ENCODE measurements at regions not wholly inside any gene's neighbourhood (a gene's known extent, or its start where the extent isn't known, plus 50 kb on each side); places are given as distances from the start of the nearest gene placed in this dataset.

DNA sequence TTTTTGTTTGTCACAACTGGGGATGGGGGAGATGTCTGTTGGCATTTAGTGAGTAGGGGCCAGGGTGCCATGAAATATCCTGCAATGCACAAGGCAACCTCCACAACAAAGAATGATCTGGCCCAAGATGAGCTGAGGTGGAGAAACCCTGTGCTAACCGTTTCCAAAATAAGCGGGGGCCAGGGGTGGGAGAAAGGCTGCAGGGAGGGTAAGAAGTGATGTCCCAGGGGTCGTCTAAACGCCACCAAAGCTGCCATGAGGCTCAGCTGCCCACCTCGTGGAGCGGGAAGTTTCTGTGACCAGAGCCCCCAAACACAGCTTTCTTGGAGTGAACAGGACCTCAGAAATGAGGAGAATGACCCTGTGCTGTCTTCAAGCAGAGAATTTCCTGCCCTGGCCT, 76.5 kb upstream of the CDH5 start:
- no peak for DNase-seq (ENCODE audit: low read depth in 2 of 2)

DNA sequence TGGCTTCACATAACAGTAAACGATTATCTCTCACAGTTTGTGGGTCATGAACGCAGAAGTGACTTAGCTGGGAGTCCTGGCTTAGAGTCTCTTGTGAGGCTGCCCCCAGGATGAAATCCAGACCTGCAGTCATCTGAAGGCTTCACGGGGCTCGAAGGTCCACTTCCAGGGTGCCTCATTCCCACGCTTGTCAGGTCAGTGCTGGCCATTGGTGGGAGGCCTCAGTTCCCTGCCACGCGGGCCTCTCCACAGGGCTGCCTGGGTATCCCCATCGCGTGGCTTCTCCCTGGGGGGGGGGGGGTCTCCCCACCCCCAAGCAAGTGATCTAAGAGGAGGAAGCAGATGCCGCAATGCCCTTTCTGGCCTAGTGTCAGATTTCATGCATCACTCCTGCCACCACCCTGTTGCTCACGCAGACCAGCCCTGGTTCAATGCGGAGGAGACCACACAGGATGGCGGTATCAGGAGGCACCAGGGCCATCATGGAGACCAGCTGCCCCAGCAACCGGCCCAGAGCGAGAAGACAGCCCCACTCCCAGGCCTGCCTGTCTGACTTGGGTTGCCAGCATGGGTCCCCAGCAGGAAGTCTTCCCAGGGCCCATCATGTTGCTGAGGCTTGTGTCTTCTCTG, 77.3 kb upstream of the CDH5 start:
- no peak for DNase-seq (ENCODE audit: low read depth in 2 of 2)

DNA sequence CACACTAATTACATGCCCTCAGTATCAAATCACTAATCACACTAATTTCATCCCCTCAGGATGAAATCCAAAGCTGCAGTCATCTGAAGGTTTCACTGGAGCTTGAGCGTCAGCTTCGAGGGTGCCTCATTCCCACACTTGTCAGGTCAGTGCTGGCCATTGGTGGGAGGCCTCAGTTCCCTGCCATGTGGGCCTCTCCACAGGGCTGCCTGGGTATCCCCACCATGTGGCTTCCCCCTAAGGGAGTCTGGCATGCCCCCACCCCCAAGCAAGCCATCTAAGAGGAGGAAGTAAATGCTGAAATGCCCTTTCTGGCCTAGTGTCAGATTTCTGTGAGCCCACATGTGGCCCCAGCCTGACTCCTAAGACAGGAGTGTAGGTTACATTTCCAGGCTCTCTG, 78.6 kb upstream of the CDH5 start:
- no peak for DNase-seq (ENCODE audit: low read depth in 2 of 2)

DNA sequence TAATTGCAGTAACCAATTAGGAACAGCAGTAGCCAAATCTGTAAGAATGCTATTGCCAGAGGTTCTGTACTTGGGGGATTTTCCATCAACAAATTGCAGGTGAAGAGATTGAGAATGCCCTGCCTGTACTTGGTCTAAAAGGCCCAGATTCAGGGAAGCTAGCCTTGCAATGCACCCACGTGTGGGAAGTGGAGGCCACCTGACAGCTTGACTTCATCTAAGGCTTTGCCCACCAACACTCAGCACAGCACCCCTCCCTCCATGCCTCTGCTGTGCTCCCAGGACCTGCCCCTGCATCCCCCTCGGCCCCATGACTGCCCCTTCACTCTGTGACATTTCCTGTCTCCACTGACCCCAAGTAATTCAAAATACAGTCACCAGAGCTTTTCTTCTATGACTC, 79.1 kb upstream of the CDH5 start:
- DNase-seq (ENCODE audit: low read depth in 2 of 2), result no peak

DNA sequence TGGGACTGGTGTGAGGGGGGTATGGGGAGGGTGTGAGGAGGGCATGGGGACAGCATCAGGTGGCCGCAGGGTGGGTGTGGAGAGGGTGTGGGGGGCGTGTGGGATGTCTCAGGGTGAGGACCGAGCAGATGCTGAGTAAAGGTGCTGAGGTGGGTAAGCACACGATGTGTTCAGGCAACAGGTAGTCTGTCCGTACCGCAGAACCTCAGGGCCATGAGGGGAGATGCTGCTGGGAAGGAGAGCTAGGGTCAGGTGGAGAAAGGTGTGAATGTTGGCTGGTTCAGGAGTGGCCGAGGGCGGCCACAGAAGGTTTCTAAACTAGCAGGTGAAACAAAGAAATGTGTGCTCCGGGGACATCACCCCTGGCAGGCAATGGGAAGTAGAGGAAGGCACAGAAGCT, 80.0 kb upstream of the CDH5 start:
- no peak for DNase-seq (ENCODE audit: low read depth in 2 of 2)

DNA sequence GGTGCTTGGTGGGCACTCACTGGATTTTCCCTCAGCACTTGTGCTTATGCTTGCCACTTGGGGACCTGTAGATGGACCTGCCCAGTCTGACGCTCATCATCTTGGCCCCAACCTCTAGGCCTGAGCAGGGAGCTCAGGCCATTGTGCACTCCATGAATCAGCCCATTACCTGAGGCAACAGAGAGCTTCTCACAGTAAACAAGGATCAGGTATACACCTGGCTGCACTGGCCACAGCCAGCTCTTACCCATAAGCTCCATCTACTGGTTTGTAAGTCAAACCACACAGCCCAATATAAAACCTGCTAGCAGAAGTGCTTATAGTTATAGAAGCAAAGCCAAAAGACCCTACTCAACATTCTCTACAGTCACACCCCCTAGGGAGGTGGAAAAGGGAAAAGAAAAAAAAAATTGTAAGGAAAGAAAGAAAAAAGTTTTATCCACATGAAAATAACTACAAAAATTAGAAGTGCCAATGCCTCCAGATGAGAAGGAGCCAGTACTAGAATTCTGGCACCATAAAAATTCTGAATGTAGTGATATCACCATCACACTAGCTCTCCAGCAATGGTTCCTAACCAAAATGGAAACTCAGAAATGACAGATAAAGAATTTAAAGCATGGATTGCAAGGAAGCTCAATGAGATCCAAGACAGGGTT, 87.8 kb upstream of the CDH5 start:
- no peak for DNase-seq (ENCODE audit: low read depth in 2 of 2)

DNA sequence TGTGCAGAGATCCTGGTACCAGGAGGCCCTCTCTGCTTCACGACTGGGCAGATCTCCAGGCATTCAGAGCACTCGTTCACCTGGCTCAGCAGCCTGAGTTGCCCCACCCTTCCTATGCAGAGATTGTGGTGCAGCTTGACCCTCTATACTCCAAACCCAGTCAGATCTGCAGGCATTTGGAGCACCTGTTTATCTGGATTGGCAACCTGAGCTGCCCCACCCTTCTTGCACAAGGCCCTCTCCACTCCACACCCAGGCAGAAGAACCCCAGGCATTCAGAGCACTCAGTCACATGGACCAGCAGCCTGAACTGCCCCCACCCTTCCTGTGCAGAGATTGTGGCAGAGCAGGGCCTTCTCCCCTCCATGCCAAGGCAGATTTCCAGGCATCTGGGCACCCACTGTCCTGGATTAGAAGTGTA, 88.4 kb upstream of the CDH5 start:
- DNase-seq (ENCODE audit: low read depth in 2 of 2), result no peak

DNA sequence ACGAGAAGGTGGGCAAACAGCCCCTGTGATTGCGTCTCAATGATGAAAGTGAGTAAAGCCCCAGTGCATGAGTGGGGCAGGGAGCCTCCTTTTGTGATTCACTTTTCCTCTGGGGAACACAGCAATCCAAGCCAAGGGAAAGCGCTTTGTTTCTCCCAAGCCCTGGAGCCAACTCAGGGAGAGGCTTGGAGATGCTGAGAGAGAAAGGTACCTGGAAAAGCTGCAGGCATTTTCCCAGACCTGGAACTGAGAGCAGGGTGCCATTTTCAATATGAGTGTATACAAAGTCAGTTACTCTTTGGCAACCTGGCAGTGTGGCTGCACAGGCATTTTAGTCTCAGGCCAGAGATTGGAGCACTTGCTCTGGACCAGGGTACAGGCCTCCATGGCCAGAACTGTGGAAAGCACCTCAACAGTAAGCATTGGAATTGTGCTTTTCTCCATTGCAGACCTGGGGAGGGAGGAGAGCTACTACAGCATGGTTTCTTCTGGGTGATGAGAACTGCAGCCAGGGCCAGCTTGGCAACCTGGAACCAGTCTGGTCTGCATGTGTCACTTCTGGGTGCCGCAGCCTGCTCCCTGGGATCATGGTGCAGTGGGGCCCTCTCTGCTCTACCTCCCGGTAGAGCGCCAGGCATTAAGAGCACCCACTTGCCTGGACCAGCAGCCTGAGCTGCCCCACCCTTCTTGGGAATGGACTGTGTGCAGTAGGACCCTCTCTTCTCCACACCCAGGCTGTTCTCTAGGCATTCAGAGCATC, 89.0 kb upstream of the CDH5 start:
- no peak for DNase-seq (ENCODE audit: low read depth in 2 of 2)

DNA sequence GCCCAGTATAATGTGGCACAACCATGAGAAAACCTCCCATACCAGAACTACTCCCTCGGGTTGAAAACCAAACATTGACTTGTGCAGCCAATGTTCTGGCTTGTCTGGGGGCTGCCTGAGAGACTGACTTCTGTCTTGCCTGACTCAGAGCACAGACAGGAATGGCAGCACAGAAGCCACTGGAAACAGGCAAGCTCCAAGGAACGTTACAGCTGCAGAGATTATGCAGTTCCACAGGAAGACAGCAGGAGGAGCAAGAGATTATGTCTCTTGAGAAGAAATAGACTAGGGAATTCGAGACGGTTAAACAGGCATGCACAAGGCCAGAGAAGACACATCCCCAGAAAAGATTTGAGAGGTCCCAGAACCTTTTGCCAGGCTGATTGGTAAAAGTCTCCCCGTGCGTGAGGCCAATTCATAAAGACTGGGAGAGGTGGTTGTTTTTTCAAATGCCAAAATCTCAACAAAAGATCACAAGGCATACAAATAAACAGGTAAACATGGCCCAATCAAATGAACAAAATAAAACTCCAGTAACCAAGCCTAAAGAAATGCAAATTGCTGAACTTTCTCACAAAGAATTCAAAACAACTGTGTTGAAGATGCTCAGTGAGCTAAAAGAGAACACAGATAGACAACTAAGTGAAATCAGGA, 90.6 kb upstream of the CDH5 start:
- no peak for DNase-seq (ENCODE audit: low read depth in 2 of 2)

DNA sequence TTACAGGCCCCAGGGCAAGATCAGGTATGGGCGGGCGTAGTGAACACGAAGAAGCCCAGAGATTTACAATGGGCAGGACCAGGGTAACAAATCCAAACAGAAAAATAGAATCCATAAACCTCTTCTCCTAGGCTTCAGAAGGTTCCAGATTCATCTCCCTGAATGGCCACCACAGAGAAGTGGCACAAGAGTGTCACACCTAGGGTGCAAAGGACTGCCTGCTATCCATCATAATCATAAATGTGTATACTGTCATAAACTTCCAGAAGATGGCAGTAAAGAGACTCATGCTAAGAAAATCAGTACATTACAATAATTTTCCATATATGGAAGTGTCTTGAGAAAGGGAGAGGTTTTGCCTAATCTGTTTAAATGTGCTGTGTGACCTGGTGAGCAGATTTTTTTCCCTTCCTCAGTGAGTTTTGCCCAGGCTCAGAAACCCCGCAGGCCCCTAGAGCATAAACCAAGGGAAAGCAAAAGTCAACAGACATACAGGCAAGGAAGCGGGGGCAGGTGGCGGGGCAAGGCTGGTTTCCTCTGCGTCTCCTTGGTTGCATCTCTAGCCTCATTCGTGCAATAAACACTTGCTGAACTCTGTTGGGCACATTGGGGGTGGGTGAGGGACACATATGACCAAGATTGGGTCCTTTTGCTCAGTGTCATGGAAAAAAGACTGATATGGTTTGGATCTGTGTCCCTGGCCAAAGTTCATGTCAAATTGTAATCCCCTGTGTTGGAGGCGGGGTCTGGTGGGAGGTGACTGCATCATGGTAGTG, 92.0 kb upstream of the CDH5 start:
- DNase-seq (ENCODE audit: low read depth in 2 of 2), result no peak

DNA sequence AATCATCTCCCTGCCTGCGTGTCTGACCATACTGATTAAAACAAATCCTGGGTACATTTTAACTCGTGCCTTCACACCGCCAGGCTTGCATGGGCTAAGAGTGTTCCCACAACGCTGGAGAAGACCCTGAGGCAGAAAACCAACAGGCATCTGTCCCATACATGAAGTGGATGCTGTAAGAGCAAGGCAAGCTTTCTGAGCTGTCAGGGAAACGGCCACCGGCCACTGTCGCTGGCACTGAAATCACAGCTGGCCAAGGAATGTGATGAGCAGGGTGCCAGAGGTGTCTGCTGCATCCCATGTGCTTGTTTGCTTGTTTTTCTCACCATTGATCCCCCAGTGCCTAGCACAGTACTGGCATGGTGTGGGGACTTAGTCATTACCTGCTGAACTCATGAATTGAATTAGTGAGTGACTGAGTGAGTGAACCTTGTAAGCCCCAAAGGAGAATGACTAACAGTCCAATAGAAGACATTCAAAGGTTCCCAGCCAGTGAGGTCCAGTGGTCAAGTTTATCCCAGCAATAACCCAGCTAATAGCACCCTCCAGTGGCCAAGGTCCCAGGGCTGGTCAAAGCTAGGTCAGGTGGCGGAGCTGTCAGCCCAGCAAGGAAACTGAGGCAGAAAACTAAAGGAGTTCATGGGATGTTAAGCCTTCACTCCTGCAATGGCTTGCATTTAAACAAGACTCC, 92.7 kb upstream of the CDH5 start:
- DNase-seq (ENCODE audit: low read depth in 2 of 2), result no peak

DNA sequence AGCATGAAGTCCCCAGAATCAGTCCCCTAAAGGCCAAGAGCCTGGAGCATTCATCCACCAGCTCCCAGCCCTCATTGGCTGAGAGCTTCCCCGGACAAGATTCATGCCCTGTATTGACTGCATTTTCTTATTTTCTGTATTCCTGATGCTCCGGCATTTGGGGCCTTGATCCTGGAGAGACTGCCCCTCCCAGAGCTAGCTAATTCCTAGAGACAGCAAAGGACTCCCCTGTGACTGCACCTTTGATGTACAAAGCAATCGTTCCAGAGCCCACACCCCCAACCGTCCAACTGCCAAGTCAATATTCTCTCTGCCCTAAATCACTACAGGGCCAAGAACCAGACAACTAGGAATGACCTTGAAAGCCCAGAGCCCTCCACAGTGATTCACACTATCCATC, 93.4 kb upstream of the CDH5 start:
- no peak for DNase-seq (ENCODE audit: low read depth in 2 of 2)

DNA sequence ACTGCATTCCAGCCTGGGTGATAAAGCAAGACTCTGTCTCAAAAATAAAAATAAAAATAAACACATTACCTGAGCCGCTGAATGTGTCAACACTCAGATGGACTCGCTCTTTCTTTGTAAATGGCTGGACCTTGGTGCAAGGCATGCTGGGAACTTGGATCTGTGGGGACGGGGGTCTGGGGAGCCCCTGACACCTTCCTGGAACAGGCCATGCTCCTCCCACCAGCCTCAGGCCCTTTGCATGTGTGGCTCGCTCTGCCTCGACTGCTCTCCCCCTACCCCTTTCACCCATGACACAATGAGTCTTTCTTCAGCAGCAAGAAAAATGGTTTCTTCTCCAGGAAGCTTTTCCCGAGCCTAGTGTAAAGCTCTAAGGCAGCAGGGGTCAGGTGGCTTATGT, 94.0 kb upstream of the CDH5 start:
- DNase-seq (ENCODE audit: low read depth in 2 of 2), result no peak

DNA sequence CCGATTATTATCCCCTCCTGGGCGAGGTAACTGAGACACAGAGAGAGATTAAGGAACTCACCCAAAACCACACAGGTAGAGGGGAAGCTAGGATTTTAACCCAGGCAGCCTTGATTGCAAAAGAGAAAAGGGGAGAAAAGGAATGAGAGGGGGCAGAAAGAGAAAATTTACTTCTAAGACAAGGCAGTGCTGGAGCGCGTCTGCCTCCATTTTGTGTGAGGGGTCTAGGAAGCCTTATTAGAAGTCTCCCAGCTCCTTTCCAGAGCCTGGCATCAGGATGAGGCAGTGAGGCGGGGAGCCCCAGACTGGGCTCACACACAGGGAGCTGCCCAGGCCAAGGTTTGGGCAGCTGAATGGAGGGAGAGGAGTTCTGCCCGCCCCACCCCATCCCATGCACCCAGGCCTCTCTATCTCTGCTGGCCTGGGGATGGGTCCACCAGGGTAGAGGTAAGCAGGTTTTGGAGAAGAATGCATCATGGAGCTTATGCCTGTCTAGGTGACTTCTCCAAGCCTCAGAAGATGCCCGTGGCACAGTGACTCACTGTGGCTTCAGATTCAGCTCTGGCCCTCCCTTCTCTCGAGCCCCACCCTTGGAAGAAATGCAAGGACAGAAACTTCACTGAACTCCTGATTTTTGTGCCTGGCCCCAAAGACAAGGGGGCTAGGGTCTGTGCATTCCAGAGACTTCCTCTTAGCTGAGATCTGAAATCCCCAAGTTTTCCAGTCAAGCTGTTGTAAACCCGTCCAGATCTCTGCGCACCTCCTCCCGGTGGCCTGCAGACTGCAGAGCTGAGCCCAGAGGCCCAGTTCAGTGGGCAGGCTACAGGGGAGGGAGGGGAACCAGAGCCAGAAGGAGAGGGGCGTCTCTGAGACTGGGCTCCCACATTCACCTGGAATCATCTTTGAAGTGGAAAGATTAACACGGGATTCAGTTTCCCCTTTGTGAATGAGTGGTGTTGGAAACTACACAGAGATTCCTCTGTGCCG, 95.1 kb upstream of the CDH5 start:
- DNase-seq (ENCODE audit: low read depth in 2 of 2), result no peak

DNA sequence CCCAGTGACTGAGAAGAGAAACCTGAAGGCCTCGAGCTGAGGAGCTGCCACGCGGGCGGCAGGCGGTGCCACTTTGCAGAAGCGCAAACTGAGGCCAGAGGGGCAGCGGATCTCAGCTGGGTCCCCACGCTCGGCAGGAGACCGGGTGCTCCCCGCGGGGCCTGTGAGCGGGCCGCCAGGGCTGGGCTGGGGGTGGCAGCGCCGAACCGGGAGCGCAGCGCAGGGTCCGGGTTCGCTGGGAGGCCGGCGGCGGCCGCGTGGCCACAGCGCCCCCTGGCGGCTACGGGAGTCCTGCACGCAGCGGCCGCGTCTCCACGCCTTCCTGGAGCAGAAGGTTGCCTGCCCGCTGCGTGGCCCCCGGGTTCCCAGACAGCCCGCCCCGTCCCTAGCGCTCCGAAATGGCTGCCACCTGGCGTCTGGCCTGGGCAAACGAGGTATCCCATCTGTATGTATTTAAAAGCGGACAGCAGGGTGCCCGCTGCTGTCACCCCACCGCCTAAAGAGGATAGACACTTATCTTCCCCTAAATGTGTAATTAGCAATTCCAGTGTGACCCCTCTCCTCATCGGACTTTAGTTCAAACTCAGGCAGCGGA, 96.1 kb upstream of the CDH5 start:
- peak in 1 of 2 donors; percentile 50 for DNase-seq (ENCODE audit: low read depth in 2 of 2)

DNA sequence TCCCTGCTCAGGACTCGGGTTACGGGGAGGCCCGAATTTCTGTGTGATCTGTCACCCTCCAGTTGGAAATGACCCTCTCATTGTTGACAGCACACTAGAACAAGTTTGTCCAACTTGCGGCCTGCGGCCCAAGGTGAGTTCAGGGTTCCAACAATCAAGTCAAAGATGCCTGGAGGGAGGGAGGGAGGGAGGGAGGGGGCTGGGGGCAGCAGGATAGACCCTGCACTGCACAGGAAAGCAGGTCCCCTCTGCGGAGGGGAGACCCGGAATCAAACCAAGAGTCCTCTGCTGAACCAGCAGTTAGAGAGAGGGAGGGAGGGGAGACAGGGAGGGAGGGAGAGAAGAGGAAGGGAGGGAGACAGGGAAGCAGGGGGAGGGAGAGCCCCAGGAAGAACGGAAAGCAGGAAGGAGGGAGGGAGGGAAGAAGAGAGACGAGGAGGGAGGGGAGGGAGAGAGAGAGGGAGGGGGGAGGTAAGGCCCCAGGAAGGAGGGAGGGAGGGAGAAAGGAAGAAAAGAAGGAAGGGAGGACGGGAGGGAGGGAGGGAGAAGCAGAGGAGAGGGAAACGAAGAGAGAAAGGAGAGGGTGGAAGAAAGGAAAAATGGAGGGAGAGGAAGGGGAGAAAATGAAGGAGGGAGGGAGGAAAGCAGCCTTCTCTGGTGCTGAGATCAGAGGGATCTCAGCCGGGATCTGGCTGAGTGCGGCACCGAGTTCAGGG, 96.7 kb upstream of the CDH5 start:
- DNase-seq (ENCODE audit: low read depth in 2 of 2), result no peak

DNA sequence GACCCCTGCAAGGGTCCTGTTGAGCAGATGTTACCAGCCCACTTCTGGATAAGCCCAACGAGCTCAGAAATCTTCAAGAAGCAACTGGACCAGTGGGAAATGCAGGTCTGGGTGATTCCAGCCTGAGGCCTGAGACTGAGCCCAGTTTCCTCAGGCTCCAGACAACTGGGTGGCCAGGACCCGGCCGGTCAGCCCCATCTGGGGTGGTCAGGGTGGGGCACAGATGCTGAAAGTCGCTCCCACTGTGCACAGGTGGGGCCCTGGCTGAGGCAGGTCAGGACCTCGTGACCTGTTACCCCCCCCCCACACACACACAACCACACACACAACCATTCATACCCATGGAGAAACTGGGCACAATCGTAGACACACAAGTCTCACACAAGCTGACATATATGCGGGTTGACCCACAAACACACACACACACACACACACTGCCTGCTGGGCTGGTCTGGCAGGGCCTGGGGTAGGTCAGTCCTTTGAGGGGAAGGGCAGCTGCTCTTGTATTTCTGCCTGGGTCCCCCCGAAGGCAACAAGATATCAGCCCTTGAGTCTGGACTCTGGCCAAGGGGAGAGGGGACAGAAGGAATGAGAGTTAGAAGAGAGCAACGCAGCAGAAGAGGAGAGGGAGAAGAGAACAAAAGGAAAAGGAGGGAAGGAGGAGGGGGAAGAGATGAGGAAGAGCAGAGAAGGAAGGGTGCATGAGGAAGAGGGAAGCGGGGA, 99.0 kb upstream of the CDH5 start:
- no peak for DNase-seq (ENCODE audit: low read depth in 2 of 2)

All from stimulated activated CD4-positive, alpha-beta T cell treated with anti-CD3 and anti-CD28 coated beads, Interleukin-1b, Interleukin-23, amount 100 ng/mL, for 1 hour (primary cell).